ENCODE measurements at regions not wholly inside any gene's neighbourhood (a gene's known extent, or its start where the extent isn't known, plus 50 kb on each side); places are given as distances from the start of the nearest gene placed in this dataset.

GRCh38 chr16:50491516-50491915, 56.7 kb upstream of the NKD1 start:
- TF ChIP-seq CTCF (conservative IDR thresholded peaks at IDR 0.05; ENCODE audit: low read depth, low read length) (no peak), EZH2 (IDR thresholded peaks at IDR 0.05; ENCODE audit: low read length, unreplicated experiment) (no peak), EZH2phosphoT487 (IDR thresholded peaks at IDR 0.05; ENCODE audit: borderline replicate concordance, low read length) (no peak)
